ENCODE measurements at regions not wholly inside any gene's neighbourhood (a gene's known extent, or its start where the extent isn't known, plus 50 kb on each side); places are given as distances from the start of the nearest gene placed in this dataset.
"Not testable (repeated sequence)": the region's sequence is repeated elsewhere in the genome, so short reads cannot be mapped to it uniquely, and the experiment has no call there.

- not testable (repeated sequence) for H3K36me3 ChIP-seq (replicated peaks in 1 of 2; ENCODE audit: control insufficient read depth in 2 of 2, insufficient read depth in 2 of 2, low read length in 2 of 2); H3K4me1 ChIP-seq (ENCODE audit: control insufficient read depth in 2 of 2, insufficient read depth in 1 of 2, low read depth in 1 of 2, low read length in 2 of 2); H2AK5ac ChIP-seq (ENCODE audit: low read depth, low read length); H3K4ac ChIP-seq (ENCODE audit: low read length); H3K79me1 ChIP-seq (ENCODE audit: low read depth, low read length); H4K91ac ChIP-seq (ENCODE audit: low read depth, low read length, poor library complexity); H2BK120ac ChIP-seq (ENCODE audit: low read depth, low read length); H2BK12ac ChIP-seq (ENCODE audit: low read length); H2BK5ac ChIP-seq (ENCODE audit: low read length); H2BK15ac ChIP-seq (ENCODE audit: low read length); H3K23ac ChIP-seq (ENCODE audit: low read depth, low read length, poor library complexity); H2AFZ ChIP-seq (ENCODE audit: low read length); H3K27ac ChIP-seq (replicated peaks; ENCODE audit: low read length); H3K4me3 ChIP-seq (ENCODE audit: low read length in 2 of 2); H4K8ac ChIP-seq (ENCODE audit: low read depth, low read length); H3K4me2 ChIP-seq (ENCODE audit: insufficient read depth, low read length, poor library complexity, severe bottlenecking); H3K14ac ChIP-seq (ENCODE audit: low read length); DNase-seq (ENCODE audit: low spot score); H3K18ac ChIP-seq (ENCODE audit: low read length); H3K9ac ChIP-seq (ENCODE audit: low read depth, low read length, poor library complexity); H3K27me3 ChIP-seq (ENCODE audit: control insufficient read depth in 3 of 3, insufficient read depth in 3 of 3, low read depth in 1 of 3, low read length in 3 of 3)
- no CpG with 5 or more reads among the region's 5 CpGs for WGBS, 2 donors (ENCODE audit: extremely low coverage in 2 of 2, insufficient read length in 2 of 2, insufficient replicate concordance in 1 of 2)
- H3K9me3 ChIP-seq (replicated peaks in 1 of 2; ENCODE audit: control insufficient read depth in 2 of 2, insufficient read depth in 1 of 2, low read depth in 1 of 2, low read length in 2 of 2) = peaks cover 2 to 23% of the 10 kb centered on the region in 2 donors
Observed at GRCh38 chr4:86413426-86413825, 53.6 kb upstream of the MAPK10 start.

GRCh38 chr4:86414686-86415085 lies 54.8 kb upstream of the MAPK10 start:
- Histone ChIP-seq H3K14ac (ENCODE audit: low read length) (no peak overlapping the region), H3K4me1 (ENCODE audit: control insufficient read depth in 2 of 2, insufficient read depth in 1 of 2, low read depth in 1 of 2, low read length in 2 of 2) (peaks cover 3 to 8% of the 10 kb centered on the region in 2 donors), H2AFZ (ENCODE audit: low read length) (no peak overlapping the region), H3K79me1 (ENCODE audit: low read depth, low read length) (no peaks in the 10 kb centered on the region), H2BK12ac (ENCODE audit: low read length) (no peak overlapping the region), H3K9ac (ENCODE audit: low read depth, low read length, poor library complexity) (no peak overlapping the region), H3K27ac (replicated peaks; ENCODE audit: low read length) (no peak overlapping the region), H3K4me3 (ENCODE audit: low read length in 2 of 2) (no peak overlapping the region), H3K23ac (ENCODE audit: low read depth, low read length, poor library complexity) (no peak overlapping the region), H3K4ac (ENCODE audit: low read length) (no peak overlapping the region), H4K8ac (ENCODE audit: low read depth, low read length) (no peak overlapping the region), H3K18ac (ENCODE audit: low read length) (no peak overlapping the region), H2BK5ac (ENCODE audit: low read length) (no peak overlapping the region), H3K4me2 (ENCODE audit: insufficient read depth, low read length, poor library complexity, severe bottlenecking) (no peak overlapping the region), H2BK120ac (ENCODE audit: low read depth, low read length) (no peak overlapping the region), H2AK5ac (ENCODE audit: low read depth, low read length) (no peak overlapping the region), H4K91ac (ENCODE audit: low read depth, low read length, poor library complexity) (no peak overlapping the region), H2BK15ac (ENCODE audit: low read length) (no peak overlapping the region), H3K36me3 (replicated peaks in 1 of 2; ENCODE audit: control insufficient read depth in 2 of 2, insufficient read depth in 2 of 2, low read length in 2 of 2) (peaks cover 0 to 2% of the 10 kb centered on the region in 2 donors), H3K27me3 (ENCODE audit: control insufficient read depth in 3 of 3, insufficient read depth in 3 of 3, low read depth in 1 of 3, low read length in 3 of 3) (no peaks in the 10 kb centered on the region), H3K9me3 (replicated peaks in 1 of 2; ENCODE audit: control insufficient read depth in 2 of 2, insufficient read depth in 1 of 2, low read depth in 1 of 2, low read length in 2 of 2) (peaks cover 2 to 23% of the 10 kb centered on the region in 2 donors)
- WGBS, 2 donors (ENCODE audit: extremely low coverage in 2 of 2, insufficient read length in 2 of 2, insufficient replicate concordance in 1 of 2) = no CpG with 5 or more reads among the region's 2 CpGs
- DNase-seq (ENCODE audit: low spot score) = no peak

GRCh38 chr4:86416081-86416480 lies 56.2 kb upstream of the MAPK10 start:
- no peak overlapping the region for H3K4me3 ChIP-seq (ENCODE audit: low read length in 2 of 2)
- H2BK120ac ChIP-seq (ENCODE audit: low read depth, low read length) = no peak overlapping the region
- no peak overlapping the region for H3K4me2 ChIP-seq (ENCODE audit: insufficient read depth, low read length, poor library complexity, severe bottlenecking)
- no peak overlapping the region for H4K8ac ChIP-seq (ENCODE audit: low read depth, low read length)
- H2AK5ac ChIP-seq (ENCODE audit: low read depth, low read length) = no peak overlapping the region
- H3K4me1 ChIP-seq (ENCODE audit: control insufficient read depth in 2 of 2, insufficient read depth in 1 of 2, low read depth in 1 of 2, low read length in 2 of 2) = peaks cover 3 to 8% of the 10 kb centered on the region in 2 donors
- WGBS, 2 donors (ENCODE audit: extremely low coverage in 2 of 2, insufficient read length in 2 of 2, insufficient replicate concordance in 1 of 2) = no CpG with 5 or more reads among the region's 3 CpGs
- H3K36me3 ChIP-seq (replicated peaks in 1 of 2; ENCODE audit: control insufficient read depth in 2 of 2, insufficient read depth in 2 of 2, low read length in 2 of 2) = peaks cover 0 to 2% of the 10 kb centered on the region in 2 donors
- no peak overlapping the region for H2AFZ ChIP-seq (ENCODE audit: low read length)
- H3K9ac ChIP-seq (ENCODE audit: low read depth, low read length, poor library complexity) = no peak overlapping the region
- H3K14ac ChIP-seq (ENCODE audit: low read length) = no peak overlapping the region
- H3K23ac ChIP-seq (ENCODE audit: low read depth, low read length, poor library complexity) = no peak overlapping the region
- DNase-seq (ENCODE audit: low spot score) = no peak
- no peak overlapping the region for H4K91ac ChIP-seq (ENCODE audit: low read depth, low read length, poor library complexity)
- H2BK5ac ChIP-seq (ENCODE audit: low read length) = no peak overlapping the region
- H3K27ac ChIP-seq (replicated peaks; ENCODE audit: low read length) = no peak overlapping the region
- no peak overlapping the region for H3K4ac ChIP-seq (ENCODE audit: low read length)
- no peak overlapping the region for H2BK15ac ChIP-seq (ENCODE audit: low read length)
- no peaks in the 10 kb centered on the region for H3K79me1 ChIP-seq (ENCODE audit: low read depth, low read length)
- H3K27me3 ChIP-seq (ENCODE audit: control insufficient read depth in 3 of 3, insufficient read depth in 3 of 3, low read depth in 1 of 3, low read length in 3 of 3) = no peaks in the 10 kb centered on the region
- no peak overlapping the region for H2BK12ac ChIP-seq (ENCODE audit: low read length)
- peaks cover 2 to 21% of the 10 kb centered on the region in 2 donors for H3K9me3 ChIP-seq (replicated peaks in 1 of 2; ENCODE audit: control insufficient read depth in 2 of 2, insufficient read depth in 1 of 2, low read depth in 1 of 2, low read length in 2 of 2)
- H3K18ac ChIP-seq (ENCODE audit: low read length) = no peak overlapping the region

GRCh38 chr4:86421461-86421860 lies 61.6 kb upstream of the MAPK10 start:
- H3K27me3 ChIP-seq (ENCODE audit: control insufficient read depth in 3 of 3, insufficient read depth in 3 of 3, low read depth in 1 of 3, low read length in 3 of 3) = no peaks in the 10 kb centered on the region

More at GRCh38 chr4:86421461-86421860, 61.6 kb upstream of the MAPK10 start:
- Histone ChIP-seq H2BK5ac (ENCODE audit: low read length) (no peak overlapping the region), H4K91ac (ENCODE audit: low read depth, low read length, poor library complexity) (no peak overlapping the region), H3K27ac (replicated peaks; ENCODE audit: low read length) (no peak overlapping the region), H3K4me3 (ENCODE audit: low read length in 2 of 2) (no peak overlapping the region), H3K9ac (ENCODE audit: low read depth, low read length, poor library complexity) (no peak overlapping the region), H2BK12ac (ENCODE audit: low read length) (no peak overlapping the region), H2AFZ (ENCODE audit: low read length) (peak overlapping the region; percentile 32), H3K79me1 (ENCODE audit: low read depth, low read length) (no peaks in the 10 kb centered on the region), H2BK120ac (ENCODE audit: low read depth, low read length) (no peak overlapping the region), H2BK15ac (ENCODE audit: low read length) (no peak overlapping the region), H3K4ac (ENCODE audit: low read length) (no peak overlapping the region), H3K4me1 (ENCODE audit: control insufficient read depth in 2 of 2, insufficient read depth in 1 of 2, low read depth in 1 of 2, low read length in 2 of 2) (peaks cover 0 to 3% of the 10 kb centered on the region in 2 donors), H2AK5ac (ENCODE audit: low read depth, low read length) (no peak overlapping the region), H3K14ac (ENCODE audit: low read length) (no peak overlapping the region), H3K36me3 (replicated peaks in 1 of 2; ENCODE audit: control insufficient read depth in 2 of 2, insufficient read depth in 2 of 2, low read length in 2 of 2) (no peaks in the 10 kb centered on the region), H3K18ac (ENCODE audit: low read length) (no peak overlapping the region), H3K23ac (ENCODE audit: low read depth, low read length, poor library complexity) (no peak overlapping the region), H3K9me3 (replicated peaks in 1 of 2; ENCODE audit: control insufficient read depth in 2 of 2, insufficient read depth in 1 of 2, low read depth in 1 of 2, low read length in 2 of 2) (no peaks in the 10 kb centered on the region), H3K4me2 (ENCODE audit: insufficient read depth, low read length, poor library complexity, severe bottlenecking) (no peak overlapping the region), H4K8ac (ENCODE audit: low read depth, low read length) (no peak overlapping the region)
- no peak for DNase-seq (ENCODE audit: low spot score)
- WGBS, 2 donors (ENCODE audit: extremely low coverage in 2 of 2, insufficient read length in 2 of 2, insufficient replicate concordance in 1 of 2) = no CpG with 5 or more reads among the region's 6 CpGs

All from neuronal stem cell (in vitro differentiated cells).